A673 (cell line): ENCODE measurements at regions not wholly inside any gene's neighbourhood (a gene's known extent, or its start where the extent isn't known, plus 50 kb on each side); places are given as distances from the start of the nearest gene placed in this dataset.

Experiments used
- BruUV-seq: library from RNA; stranded (reverse); fragments of 400-500 nt; replicated peaks from 2 replicates; lab custom pipeline; 2021; lab: Mats Ljungman, UMichigan
- CTCF ChIA-PET: fragments of 300-600 bp; sonication (Branson Sonifier 250); formaldehyde crosslinking; loops from one replicate; lab custom pipeline; 2022; ENCODE audit warnings: antibody characterized with exemption; lab: Charles Lee
- POLR2A ChIA-PET: fragments of 300-600 bp; sonication (Branson Sonifier 250); formaldehyde crosslinking; loops from one replicate; lab custom pipeline; 2022; ENCODE audit warnings: antibody characterized with exemption; ENCODE audit not compliant: low non-redundant PET; lab: Charles Lee
- DNase-seq: peaks from one replicate; pipeline ENCODE4 v3.0.0-alpha.2; 2015; ENCODE audit warnings: low spot score
- H3K27ac ChIP-seq: fragments of 200-600 bp; sonication (generic); 2 replicates; pipeline ENCODE4 v1.5.1; 2016; ENCODE audit warnings: mixed run types, low read depth, mild to moderate bottlenecking, mixed read lengths, antibody characterized with exemption, low read length; ENCODE audit not compliant: poor library complexity, severe bottlenecking
- H3K27me3 ChIP-seq: fragments of 200-600 bp; sonication (generic); replicated peaks from 2 replicates; pipeline ENCODE4 v1.6.1; 2017; ENCODE audit warnings: mixed run types, low read depth, mild to moderate bottlenecking, mixed read lengths, antibody characterized with exemption, low read length; ENCODE audit not compliant: insufficient read depth, poor library complexity
- H3K36me3 ChIP-seq: fragments of 200-600 bp; sonication (generic); 2 replicates; pipeline ENCODE4 v1.6.1; 2016; ENCODE audit warnings: mixed run types, mild to moderate bottlenecking, mixed read lengths, antibody characterized with exemption, low read length; ENCODE audit not compliant: insufficient read depth, poor library complexity, severe bottlenecking
- H3K4me1 ChIP-seq: fragments of 200-600 bp; sonication (generic); 2 replicates; pipeline ENCODE4 v1.6.1; 2017; ENCODE audit warnings: mixed run types, mild to moderate bottlenecking, mixed read lengths, antibody characterized with exemption, low read length; ENCODE audit not compliant: insufficient read depth, poor library complexity, severe bottlenecking
- H3K4me3 ChIP-seq: fragments of 200-600 bp; sonication (generic); 2 replicates; pipeline ENCODE4 v1.5.1; 2016; ENCODE audit warnings: low read depth, mixed run types, mild to moderate bottlenecking, mixed read lengths, low read length; ENCODE audit not compliant: poor library complexity, severe bottlenecking
- H3K9me3 ChIP-seq: fragments of 200-600 bp; sonication (generic); 2 replicates; pipeline ENCODE4 v1.6.1; 2016; ENCODE audit warnings: mixed run types, low read depth, mild to moderate bottlenecking, mixed read lengths, antibody characterized with exemption, low read length; ENCODE audit not compliant: poor library complexity, severe bottlenecking
- EZH2 ChIP-seq: fragments of 200-600 bp; sonication (generic); IDR thresholded peaks from 2 replicates; pipeline ENCODE4 v1.6.1; 2017; ENCODE audit warnings: borderline replicate concordance, low read depth, mild to moderate bottlenecking, mixed read lengths, antibody characterized with exemption, low read length; ENCODE audit not compliant: poor library complexity, severe bottlenecking
- intact Hi-C: fragments of 100-400 bp; cut with micrococcal nuclease; formaldehyde crosslinking; loops from one replicate; pipeline ENCODE4 v1.10.0; 2022; ENCODE audit not compliant: unreplicated experiment
- TF ChIP-seq, protein P1 (sequence below): fragments of 300-800, 200-600 bp; sonication (generic); conservative IDR thresholded peaks from 2 replicates; pipeline ENCODE4 v1.5.1; 2017; ENCODE audit warnings: low read depth, mild to moderate bottlenecking, antibody characterized with exemption, low read length, moderate library complexity, mixed read lengths

DNA sequence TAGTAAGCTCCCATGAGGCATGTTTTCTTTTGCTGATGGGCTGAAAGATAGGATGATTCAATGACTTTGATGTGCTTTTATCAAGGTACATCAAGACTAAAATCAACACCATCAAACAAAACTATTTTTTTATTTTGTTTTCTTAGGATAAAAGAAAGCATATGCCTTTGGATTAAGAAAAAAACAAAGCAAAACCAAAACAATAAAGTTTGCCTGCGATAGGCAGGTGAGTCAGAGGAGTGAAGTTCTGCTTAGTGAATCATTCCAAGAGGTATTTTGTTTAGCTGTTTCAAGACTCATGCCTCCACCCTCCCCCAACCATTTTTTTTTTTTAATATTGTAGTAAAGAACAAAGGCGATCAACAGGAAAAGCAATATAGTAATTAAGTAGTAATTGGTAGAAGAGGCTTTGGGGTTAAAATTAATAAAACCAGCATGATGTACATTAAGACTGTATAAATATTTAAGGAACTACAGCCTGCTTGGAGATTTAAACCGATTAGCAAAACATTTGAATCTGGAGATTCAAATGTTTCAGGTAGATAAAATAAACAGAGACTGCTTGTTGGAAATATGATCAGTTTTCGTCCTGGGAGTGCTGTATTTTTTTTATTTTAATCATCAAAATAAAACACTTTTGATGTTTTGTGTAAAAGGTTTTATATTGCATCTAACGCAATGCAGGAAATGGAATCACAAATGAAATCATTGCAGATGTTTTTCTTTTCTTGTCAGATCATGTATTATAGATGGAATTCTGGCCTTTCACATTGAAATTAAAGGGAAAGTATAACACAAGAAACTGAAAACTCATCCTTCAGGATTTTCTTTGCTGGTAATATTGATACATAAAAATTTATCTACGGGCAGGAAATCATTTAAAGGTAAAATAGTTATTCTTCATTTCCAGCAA is 482.3 kb upstream of the MANEA start:
- peak; percentile 8 for DNase-seq
- TF ChIP-seq EZH2 = no peak
- TF ChIP-seq, protein P1, sequence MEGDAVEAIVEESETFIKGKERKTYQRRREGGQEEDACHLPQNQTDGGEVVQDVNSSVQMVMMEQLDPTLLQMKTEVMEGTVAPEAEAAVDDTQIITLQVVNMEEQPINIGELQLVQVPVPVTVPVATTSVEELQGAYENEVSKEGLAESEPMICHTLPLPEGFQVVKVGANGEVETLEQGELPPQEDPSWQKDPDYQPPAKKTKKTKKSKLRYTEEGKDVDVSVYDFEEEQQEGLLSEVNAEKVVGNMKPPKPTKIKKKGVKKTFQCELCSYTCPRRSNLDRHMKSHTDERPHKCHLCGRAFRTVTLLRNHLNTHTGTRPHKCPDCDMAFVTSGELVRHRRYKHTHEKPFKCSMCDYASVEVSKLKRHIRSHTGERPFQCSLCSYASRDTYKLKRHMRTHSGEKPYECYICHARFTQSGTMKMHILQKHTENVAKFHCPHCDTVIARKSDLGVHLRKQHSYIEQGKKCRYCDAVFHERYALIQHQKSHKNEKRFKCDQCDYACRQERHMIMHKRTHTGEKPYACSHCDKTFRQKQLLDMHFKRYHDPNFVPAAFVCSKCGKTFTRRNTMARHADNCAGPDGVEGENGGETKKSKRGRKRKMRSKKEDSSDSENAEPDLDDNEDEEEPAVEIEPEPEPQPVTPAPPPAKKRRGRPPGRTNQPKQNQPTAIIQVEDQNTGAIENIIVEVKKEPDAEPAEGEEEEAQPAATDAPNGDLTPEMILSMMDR = no peak
- Histone ChIP-seq H3K4me1 (peaks cover 19% of the 10 kb centered on the region), H3K36me3 (no peaks in the 10 kb centered on the region), H3K27me3 (no peaks in the 10 kb centered on the region), H3K4me3 (no peak overlapping the region), H3K9me3 (no peaks in the 10 kb centered on the region), H3K27ac (no peak overlapping the region)
- POLR2A ChIA-PET = no interaction called here
- no TSS peak for BruUV-seq
- intact Hi-C loops = no loop called here
- CTCF ChIA-PET = no interaction called here

DNA sequence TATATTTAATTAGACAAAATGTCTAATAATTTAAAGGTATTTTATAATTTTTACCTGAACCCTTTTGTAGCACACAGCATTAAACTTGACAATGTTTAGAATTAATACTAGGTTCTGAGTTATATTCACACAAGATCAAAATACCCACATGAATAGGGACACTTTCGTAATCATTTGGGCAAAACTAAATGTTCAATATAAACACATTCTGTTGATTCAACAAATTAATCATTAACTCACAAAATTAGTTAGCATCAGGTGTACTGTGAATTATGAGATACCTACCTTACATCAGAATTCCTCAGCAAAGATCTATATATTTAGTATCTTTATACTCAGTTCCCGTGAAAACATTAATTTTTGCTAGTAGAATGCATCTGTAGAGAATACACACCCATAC is 481.5 kb upstream of the MANEA start:
- intact Hi-C loops = no loop called here

DNA sequence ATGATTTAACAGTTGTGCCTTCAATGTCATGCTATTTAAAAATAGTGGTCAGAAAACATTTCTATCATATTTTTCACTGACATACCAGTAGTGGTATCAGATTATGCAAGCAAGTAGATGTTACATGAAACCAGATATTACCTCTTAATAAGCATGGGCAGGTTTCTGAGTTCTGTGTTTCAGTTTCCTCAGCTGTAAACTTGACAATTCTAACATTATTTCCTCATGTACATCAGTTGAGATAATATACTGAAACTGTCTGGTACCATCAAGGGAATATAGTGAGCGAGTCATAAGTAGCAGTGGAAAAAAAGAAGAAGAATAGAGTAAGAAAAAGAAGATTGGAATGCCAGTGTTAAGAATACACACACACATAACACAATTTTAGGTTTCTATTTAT is 477.9 kb upstream of the MANEA start:
- TF ChIP-seq, protein P1 = no peak
- ChIA-PET CTCF (no interaction called here), POLR2A (no interaction called here)
- no peaks in the 10 kb centered on the region for H3K27me3 ChIP-seq
- no peak overlapping the region for H3K4me3 ChIP-seq
- intact Hi-C loops = no loop called here
- BruUV-seq = no TSS peak
- H3K36me3 ChIP-seq = no peaks in the 10 kb centered on the region
- no peak for DNase-seq
- no peak overlapping the region for H3K27ac ChIP-seq
- peaks cover 11% of the 10 kb centered on the region for H3K4me1 ChIP-seq
- H3K9me3 ChIP-seq = no peaks in the 10 kb centered on the region

More for the DNA sequence above, 481.5 kb upstream of the MANEA start:
- POLR2A ChIA-PET = no interaction called here
- Histone ChIP-seq H3K4me3 (no peak overlapping the region), H3K4me1 (peaks cover 15% of the 10 kb centered on the region), H3K36me3 (no peaks in the 10 kb centered on the region), H3K27me3 (no peaks in the 10 kb centered on the region), H3K27ac (no peak overlapping the region), H3K9me3 (no peaks in the 10 kb centered on the region)
- TF ChIP-seq EZH2 = no peak
- TF ChIP-seq, protein P1 = no peak
- no TSS peak for BruUV-seq
- CTCF ChIA-PET = no interaction called here
- DNase-seq = no peak
